ENCODE measurements at regions not wholly inside any gene's neighbourhood (a gene's known extent, or its start where the extent isn't known, plus 50 kb on each side); places are given as distances from the start of the nearest gene placed in this dataset.

GRCh38 chr17:72487731-72488494 is 367.1 kb downstream of the SOX9 start:
- no peaks in the 10 kb centered on the region for H3K9me2 ChIP-seq (replicated peaks; ENCODE audit: insufficient read depth, low read length)
- no peak overlapping the region for H3K9ac ChIP-seq (ENCODE audit: low read length)
- no peak overlapping the region for H3K4me2 ChIP-seq (ENCODE audit: low read depth, low read length)
- no peak for DNase-seq
- no peaks in the 10 kb centered on the region for H3K36me3 ChIP-seq (replicated peaks; ENCODE audit: insufficient read depth, low read length)
- no peaks in the 10 kb centered on the region for H3F3A ChIP-seq (ENCODE audit: insufficient read depth, low read length)
- H3K27ac ChIP-seq (ENCODE audit: low read length) = no peak overlapping the region
- no peak overlapping the region for H2AFZ ChIP-seq (ENCODE audit: low read length)
- no peak overlapping the region for H3K4me3 ChIP-seq (ENCODE audit: low read length)
- no peaks in the 10 kb centered on the region for H3K27me3 ChIP-seq (replicated peaks; ENCODE audit: insufficient read depth, low read length)
- H3K4me1 ChIP-seq (ENCODE audit: low read length) = no peaks in the 10 kb centered on the region
- peaks cover 10% of the 10 kb centered on the region; the same call in 1 of the 2 replicates for H4K20me1 ChIP-seq (ENCODE audit: insufficient read depth, low read length)
- peaks cover 96% of the 10 kb centered on the region for H3K79me2 ChIP-seq (ENCODE audit: low read length)
- no peak for TF ChIP-seq EZH2 (optimal IDR thresholded peaks at IDR 0.05; ENCODE audit: low read depth, low read length)
- TF ChIP-seq EZH2phosphoT487 (IDR thresholded peaks at IDR 0.05; ENCODE audit: low read length) = no peak
- TF ChIP-seq CTCF (IDR thresholded peaks at IDR 0.05; ENCODE audit: low read length) = no peak
- H3K9me3 ChIP-seq (replicated peaks; ENCODE audit: insufficient read depth, low read length) = no peaks in the 10 kb centered on the region

GRCh38 chr17:72488555-72489271 is 367.9 kb downstream of the SOX9 start:
- TF ChIP-seq CTCF (IDR thresholded peaks at IDR 0.05; ENCODE audit: low read length) = no peak
- TF ChIP-seq EZH2phosphoT487 (IDR thresholded peaks at IDR 0.05; ENCODE audit: low read length) = no peak
- TF ChIP-seq EZH2 (optimal IDR thresholded peaks at IDR 0.05; ENCODE audit: low read depth, low read length) = no peak

DNA sequence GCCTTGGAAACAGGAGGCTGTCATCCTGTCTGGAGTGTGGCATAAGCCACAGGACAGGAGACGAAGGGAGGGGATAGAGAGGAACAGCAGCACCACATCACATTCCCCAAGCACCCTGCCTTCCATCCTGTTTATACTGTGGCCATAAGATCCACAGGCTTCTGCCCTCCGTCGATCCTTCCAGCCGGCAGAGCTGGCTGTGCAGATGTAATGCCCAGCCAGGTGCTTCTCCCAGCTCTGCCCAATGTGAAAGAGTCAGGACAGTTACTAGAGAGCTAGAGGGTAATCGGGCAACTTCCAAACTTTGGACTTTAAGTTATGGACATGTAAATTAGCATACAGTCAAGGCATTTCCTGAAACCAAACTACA is 368.4 kb downstream of the SOX9 start:
- H3K27me3 ChIP-seq (replicated peaks; ENCODE audit: insufficient read depth, low read length) = no peaks in the 10 kb centered on the region
- H3K4me2 ChIP-seq (ENCODE audit: low read depth, low read length) = no peak overlapping the region
- no peak for DNase-seq
- H3K9ac ChIP-seq (ENCODE audit: low read length) = no peak overlapping the region
- H3K4me3 ChIP-seq (ENCODE audit: low read length) = no peak overlapping the region
- no peak overlapping the region for H3K27ac ChIP-seq (ENCODE audit: low read length)
- H3K9me3 ChIP-seq (replicated peaks; ENCODE audit: insufficient read depth, low read length) = no peaks in the 10 kb centered on the region
- H3K79me2 ChIP-seq (ENCODE audit: low read length) = peaks cover 96% of the 10 kb centered on the region
- H3K36me3 ChIP-seq (replicated peaks; ENCODE audit: insufficient read depth, low read length) = no peaks in the 10 kb centered on the region
- H2AFZ ChIP-seq (ENCODE audit: low read length) = no peak overlapping the region
- TF ChIP-seq CTCF (IDR thresholded peaks at IDR 0.05; ENCODE audit: low read length) = no peak
- TF ChIP-seq EZH2phosphoT487 (IDR thresholded peaks at IDR 0.05; ENCODE audit: low read length) = no peak
- TF ChIP-seq EZH2 (optimal IDR thresholded peaks at IDR 0.05; ENCODE audit: low read depth, low read length) = no peak
- no peaks in the 10 kb centered on the region for H3K4me1 ChIP-seq (ENCODE audit: low read length)
- H4K20me1 ChIP-seq (ENCODE audit: insufficient read depth, low read length) = peaks cover 11% of the 10 kb centered on the region
- H3K9me2 ChIP-seq (replicated peaks; ENCODE audit: insufficient read depth, low read length) = no peaks in the 10 kb centered on the region
- H3F3A ChIP-seq (ENCODE audit: insufficient read depth, low read length) = no peaks in the 10 kb centered on the region

More at GRCh38 chr17:72488555-72489271, 367.9 kb downstream of the SOX9 start:
- no peak for DNase-seq
- H3K4me3 ChIP-seq (ENCODE audit: low read length) = no peak overlapping the region
- H3K4me1 ChIP-seq (ENCODE audit: low read length) = no peaks in the 10 kb centered on the region
- H3K9me3 ChIP-seq (replicated peaks; ENCODE audit: insufficient read depth, low read length) = no peaks in the 10 kb centered on the region
- H2AFZ ChIP-seq (ENCODE audit: low read length) = no peak overlapping the region
- H3K79me2 ChIP-seq (ENCODE audit: low read length) = peaks cover 96% of the 10 kb centered on the region
- no peaks in the 10 kb centered on the region for H3K27me3 ChIP-seq (replicated peaks; ENCODE audit: insufficient read depth, low read length)
- no peak overlapping the region for H3K27ac ChIP-seq (ENCODE audit: low read length)
- no peak overlapping the region for H3K4me2 ChIP-seq (ENCODE audit: low read depth, low read length)
- no peak overlapping the region for H3K9ac ChIP-seq (ENCODE audit: low read length)
- no peaks in the 10 kb centered on the region for H3K9me2 ChIP-seq (replicated peaks; ENCODE audit: insufficient read depth, low read length)
- H4K20me1 ChIP-seq (ENCODE audit: insufficient read depth, low read length) = peaks cover 10% of the 10 kb centered on the region; the same call in 1 of the 2 replicates
- H3K36me3 ChIP-seq (replicated peaks; ENCODE audit: insufficient read depth, low read length) = no peaks in the 10 kb centered on the region
- no peaks in the 10 kb centered on the region for H3F3A ChIP-seq (ENCODE audit: insufficient read depth, low read length)
